GM18498 (cell line): ENCODE measurements at regions not wholly inside any gene's neighbourhood (a gene's known extent, or its start where the extent isn't known, plus 50 kb on each side); places are given as distances from the start of the nearest gene placed in this dataset.
"Not testable (repeated sequence)": the region's sequence is repeated elsewhere in the genome, so short reads cannot be mapped to it uniquely, and the experiment has no call there.

ENCODE experiments used
- ATAC-seq: cut with Tn5 transposase; IDR thresholded peaks from one replicate; pipeline ENCODE4 v1.9.1; 2021; ENCODE audit warnings: mild to moderate bottlenecking, moderate library complexity; ENCODE audit not compliant: unreplicated experiment

DNA sequence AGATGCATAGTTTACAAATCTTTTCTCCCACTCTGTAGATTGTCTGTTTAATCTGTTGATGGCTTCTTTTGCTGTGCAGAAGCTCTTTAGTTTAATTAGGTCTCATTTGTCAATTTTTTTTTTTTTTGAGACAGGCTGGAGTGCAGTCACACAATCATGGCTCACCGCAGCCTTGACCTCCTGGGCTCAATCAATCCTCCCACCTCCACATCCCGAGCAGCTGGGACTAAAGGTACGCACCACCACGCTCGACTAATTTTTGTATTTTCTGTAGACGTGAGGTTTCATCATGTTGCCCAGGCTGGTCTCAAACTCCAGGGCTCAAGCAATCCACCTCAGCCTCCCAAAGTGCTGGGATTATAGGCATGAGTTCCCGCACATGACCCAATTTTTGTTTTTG lies 1655.8 kb downstream of the REEP3 start:
- no peak for ATAC-seq

DNA sequence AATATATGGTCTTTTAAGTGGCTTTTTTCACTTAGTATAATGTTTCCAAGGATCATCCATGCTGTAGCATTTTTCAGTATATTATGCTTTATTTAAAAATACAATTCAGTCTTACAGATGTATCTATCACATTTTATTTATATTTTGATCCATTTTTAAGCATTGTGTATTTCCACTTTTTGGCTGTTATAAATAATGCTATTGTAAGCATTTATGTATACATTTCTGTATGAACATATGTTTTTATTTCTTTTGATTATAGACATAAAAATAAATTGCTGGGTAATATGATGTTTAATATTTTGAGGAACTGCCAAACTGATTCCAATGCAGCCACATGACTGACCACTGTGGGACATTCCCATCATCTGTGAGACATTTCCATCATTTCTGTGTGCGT lies 1662.0 kb downstream of the REEP3 start:
- ATAC-seq, result no peak

DNA sequence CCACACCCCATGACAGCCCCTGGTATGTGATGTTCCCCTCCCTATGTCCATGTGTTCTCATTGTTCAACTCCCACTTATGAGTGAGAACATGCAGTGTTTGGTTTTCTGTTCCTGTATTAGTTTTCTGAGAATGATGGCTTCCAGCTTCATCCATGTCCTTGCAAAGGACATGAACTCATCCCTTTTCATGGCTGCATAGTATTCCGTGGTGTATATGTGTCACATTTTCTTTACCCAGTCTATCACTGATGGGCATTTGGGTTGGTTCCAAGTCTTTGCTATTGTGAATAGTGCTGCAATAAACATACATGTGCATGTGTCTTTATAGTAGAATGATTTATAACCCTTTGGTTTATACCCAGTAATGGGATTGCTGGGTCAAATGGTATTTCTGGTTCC lies 1665.5 kb downstream of the REEP3 start:
- not testable (repeated sequence) for ATAC-seq

DNA sequence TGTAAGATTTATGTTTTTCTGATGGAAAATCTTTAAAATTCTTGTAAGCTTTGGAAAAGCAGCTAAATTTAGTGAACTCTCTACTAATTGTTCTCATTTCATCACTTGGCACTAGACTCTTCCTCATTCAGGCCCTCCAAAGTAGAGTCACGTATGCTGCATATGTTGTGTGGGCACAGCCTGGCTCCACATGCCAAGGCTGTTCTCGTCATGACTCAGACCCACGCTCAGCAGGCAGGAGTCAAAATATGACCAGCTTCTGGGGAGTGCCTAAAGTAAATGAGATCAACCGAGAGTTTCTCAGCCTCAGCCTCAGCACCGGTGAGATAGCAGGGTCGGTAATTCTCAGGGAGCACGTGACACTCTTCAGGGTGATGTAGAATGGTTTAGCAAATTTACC lies 1672.9 kb downstream of the REEP3 start:
- ATAC-seq, result no peak

DNA sequence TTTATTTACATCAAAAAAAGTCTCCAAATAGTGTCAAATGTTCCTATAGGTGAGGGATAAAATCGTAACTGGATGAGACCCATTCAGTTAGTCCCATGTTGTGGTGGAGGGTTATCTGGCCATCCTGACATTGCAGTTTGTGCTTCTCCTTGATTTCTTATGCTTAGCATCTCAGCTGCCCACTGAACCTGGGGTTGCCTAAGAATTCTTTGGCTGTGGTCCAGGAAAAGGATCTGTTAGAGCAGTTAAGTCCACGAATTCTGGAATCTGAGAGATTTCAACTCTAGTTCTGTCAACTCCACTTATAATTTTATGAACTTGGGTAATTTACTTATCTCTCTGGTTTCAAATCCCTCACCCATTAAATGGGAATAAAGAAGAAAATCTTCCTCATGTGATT lies 1673.4 kb downstream of the REEP3 start:
- no peak for ATAC-seq

DNA sequence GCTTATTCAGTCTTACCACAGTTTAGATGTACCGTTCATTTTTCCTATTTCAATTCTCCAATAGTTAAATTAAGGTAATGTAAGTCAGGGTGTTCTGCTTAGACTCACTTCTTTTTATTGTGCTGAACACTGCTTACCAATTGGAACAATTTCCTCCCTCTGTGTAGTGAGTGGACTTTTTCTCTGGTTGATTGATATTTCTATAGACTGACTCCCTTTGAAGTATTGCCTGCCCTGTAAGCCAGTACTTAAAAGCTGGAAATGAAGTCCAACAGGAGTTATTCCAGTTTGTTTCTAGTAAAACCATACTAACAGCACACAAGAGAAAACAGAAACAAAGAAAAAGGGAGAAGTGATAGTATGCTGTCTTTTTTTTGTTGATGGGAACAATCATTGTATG lies 1674.9 kb downstream of the REEP3 start:
- ATAC-seq, result no peak

DNA sequence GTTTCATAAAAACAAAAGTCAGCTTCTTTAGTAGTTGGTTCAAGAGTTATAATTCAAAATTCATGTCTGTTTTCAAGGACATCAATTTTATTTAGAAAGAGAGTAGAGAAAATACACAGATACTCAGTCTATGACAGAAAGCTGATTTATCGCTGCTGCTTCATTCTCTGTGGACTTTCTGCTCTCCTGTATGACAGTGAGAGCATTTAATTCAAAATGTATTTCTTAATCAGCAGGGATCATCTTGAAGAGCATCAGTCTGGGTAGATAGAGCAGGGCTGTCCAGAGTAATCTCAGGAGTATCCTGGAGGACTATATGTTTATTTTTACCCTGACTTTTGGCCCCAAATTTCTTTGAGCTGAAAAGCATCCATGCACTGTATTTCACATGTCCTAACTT lies 1676.7 kb downstream of the REEP3 start:
- ATAC-seq, result no peak

DNA sequence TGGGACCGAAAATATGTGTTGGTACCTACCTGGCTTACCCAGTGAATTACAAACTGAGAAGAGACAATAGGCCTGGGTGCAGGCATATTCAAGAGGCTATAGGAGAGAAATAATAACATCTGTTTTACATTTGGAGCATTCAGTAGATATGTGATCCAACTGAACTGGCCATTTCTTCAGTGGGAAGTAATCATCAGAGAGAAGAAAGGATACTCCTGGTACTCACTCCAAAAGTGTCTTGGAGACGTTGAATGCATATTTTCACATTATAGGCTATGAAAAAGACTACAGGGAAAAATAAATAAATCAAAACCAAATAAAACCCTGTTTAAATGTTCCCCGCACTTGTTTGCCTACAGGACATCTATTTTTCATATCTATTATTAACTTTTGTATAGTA lies 1680.3 kb downstream of the REEP3 start:
- ATAC-seq, result no peak

DNA sequence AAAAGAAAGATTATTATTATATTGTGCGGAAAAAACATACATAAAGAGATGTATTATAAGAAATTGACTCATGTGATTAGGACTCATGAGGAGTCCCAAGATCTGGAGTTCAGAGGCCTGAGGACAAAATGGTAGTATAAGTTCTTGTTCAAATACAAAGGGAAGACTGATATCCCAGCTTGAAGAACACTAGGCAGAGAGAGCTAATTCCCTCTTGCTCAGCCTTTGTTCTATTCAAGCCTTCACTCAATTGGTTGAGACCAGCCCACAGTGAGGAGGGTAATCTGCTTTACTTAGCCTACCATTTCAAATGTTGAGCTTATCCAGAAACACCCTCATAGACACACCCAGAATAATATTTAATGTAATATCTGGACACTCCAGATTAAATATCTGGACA lies 1683.8 kb downstream of the REEP3 start:
- ATAC-seq, result no peak

DNA sequence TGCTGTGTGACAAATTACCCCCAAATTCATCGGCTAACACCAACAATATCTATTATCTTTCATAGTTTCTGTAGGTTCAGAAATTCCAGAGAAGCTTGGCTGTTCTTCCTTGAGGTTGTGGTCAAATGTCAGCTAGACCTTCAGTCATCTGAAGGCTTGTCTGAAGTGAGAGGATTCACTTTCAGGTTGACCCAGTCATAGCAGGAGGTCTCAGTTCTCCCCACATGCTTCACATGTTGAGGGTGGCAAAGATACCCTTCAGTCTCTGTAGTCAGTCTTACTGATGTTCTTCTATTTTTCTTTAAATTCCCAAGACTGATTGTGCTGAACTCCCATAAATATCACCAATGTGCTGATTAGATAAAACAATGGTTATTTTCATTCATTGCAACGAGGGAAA lies 1692.0 kb downstream of the REEP3 start:
- no peak for ATAC-seq

DNA sequence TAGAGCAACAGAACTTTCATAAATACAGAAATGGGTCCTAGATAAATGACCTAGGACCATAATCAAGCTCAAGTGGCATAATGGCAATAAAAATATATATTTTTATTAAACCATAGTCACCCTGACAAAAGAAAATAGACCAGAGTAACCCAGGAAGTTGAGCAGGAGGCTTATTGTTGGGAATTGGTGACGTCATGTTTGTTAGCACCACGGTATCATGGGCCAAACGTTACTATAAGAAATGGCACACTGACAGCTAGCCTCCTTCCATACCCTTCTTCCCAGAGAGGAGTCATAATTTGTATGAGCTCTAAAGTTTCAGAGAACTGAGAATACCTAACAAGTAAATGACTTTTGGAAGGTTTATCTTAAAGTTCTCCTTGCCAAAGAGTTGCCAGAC lies 1698.2 kb downstream of the REEP3 start:
- no peak for ATAC-seq

DNA sequence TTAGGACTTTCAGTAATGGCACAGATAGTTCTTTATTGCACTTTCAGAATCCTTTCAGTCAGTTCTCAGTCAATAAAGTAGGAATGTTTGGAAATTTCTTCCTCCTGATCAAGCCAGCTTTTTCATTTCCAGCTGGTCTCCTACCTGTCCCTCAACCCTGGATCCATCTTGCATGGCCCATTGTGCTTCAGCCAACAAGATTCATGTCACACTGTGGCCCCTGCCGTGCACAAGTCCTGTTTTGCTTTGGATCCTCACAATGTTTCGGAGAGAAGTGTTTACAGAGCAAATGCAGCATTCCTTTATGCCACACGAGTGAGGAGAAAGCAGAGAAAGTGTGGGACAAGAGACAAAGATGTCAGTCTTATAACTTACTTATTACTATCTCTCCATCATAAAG lies 1694.7 kb upstream of the LRRTM3 start:
- no peak for ATAC-seq

DNA sequence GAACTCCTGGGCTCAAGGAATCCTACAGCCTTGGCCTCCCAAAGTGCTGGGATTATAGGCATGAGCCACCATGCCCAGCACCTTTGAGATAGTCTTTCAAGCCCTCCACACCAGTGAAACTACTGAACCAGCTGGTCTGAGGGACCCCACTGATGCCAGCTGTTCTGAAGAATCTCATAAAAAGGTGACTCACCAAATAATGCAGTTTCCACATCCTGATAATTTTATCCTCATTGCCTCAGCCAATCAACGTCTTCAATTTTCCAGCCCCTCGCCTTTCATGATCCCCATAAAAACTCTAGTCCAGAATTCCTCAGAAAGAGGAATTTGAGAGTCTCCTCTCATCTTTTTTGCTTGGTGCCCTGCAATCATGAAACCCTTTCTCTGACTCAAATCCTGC lies 1691.6 kb upstream of the LRRTM3 start:
- ATAC-seq, result no peak

DNA sequence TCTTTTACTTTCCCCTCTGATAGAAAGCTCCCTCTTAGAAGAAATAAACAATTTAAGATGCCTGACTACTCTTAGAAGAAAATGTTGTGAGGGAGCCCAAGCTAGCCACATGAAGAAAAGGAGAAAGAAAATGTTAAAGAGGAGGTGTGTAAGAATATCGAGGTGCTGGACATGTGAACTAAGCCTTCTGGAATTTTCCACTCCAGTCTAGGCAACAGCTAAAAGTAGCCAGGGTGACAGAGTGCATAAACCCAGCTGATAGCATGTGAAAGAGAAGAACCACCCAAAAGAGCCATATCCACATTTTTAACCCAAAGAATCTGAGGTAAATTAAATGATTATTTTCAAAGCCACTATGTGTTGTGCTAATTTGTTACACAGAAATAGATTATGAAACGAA lies 1690.6 kb upstream of the LRRTM3 start:
- ATAC-seq, result no peak

DNA sequence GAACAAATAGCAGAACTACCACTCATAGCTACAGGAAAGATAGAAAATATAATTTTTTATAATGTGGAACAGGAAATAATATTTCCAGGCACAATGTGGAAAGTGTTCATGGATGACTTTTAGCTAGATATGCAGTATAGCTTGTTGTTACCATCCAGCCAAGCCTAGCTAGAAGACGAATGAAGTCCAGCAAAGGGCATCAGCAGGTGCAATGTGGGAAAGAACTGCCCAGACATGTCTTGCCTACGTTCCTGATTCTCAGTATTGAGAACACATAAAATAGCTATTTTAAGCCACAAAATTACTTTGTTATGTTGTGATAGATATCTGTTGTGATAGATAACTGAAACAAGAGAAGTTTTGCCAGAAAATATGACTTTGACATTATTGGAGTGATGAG lies 1690.0 kb upstream of the LRRTM3 start:
- ATAC-seq, result no peak

DNA sequence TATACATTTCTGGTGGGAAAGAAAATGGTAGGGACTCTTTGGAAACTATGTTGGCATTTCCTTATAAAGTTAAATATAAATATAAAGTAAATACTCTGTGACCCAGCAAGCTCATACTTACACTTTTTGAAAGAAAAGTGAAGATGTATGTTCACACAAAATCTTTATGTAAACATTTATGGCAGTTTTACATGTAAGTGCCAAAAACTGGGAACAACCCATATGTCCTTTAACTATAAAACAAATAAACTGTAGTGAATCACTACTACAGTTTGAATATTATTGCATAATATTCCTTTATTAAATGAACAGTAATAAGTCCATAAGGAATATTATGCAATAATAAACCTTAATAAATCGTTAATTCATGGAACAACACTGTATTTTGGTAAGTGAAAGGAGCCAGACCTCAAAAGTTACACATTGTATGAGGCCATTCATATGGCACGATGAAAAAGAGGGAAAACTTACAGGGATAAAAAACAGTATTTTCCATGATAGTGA lies 1660.3 kb upstream of the LRRTM3 start:
- no peak for ATAC-seq

DNA sequence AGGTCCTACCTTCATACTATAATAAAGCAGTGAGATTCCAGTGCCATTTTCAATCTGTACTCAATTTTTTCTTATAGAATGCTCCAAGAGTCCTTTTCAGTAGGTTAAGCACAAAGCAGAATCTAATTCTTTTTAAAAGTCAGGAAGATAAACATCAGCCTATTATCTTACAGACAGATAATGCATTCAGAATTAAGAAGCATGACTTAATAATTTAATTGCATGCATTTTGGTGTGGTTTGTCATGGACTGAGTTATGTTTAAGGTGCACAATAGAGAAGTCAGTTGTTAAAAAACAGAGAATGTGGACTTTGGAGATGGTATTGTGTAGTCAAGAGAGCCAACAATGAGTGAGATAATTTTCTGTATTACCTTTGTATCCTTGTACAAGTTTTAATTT lies 1656.3 kb upstream of the LRRTM3 start:
- ATAC-seq, result not testable (repeated sequence)

DNA sequence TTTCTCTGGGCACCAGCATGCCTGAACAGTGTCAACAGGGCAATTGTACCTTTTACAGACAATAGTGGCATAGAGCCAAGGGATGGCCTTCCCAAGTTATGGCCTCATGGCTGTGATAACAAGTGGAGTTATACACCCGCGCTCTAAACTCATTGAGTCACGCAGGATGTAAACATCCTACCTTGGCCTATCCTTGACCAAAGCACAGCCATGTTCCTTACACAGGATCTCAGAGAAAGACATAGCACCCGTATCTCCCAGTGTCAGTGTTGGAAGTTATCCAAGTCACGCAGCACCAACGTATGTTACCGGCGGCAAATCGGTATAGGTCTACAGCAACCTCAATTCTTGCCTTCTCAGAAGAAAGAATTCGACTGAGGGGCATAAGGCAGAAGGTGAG lies 1654.9 kb upstream of the LRRTM3 start:
- no peak for ATAC-seq

DNA sequence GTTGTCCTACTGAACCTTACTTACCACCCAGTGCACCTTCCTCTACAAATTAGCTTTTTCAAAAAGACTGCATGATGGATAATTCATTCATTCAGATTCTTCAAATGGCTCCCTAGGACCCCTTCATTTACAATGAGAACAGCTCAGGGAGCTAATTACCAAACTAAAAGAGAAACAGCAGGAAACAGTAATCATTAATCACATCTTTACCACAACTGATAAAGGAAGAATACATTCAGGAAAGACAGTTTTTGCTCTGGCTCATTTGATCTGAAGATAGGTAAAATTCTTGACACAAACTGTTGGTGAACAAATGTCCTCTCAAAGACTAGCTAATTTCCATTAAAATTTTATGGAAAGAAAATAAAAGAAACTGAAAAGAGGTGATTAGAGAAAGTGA lies 1652.7 kb upstream of the LRRTM3 start:
- no peak for ATAC-seq

DNA sequence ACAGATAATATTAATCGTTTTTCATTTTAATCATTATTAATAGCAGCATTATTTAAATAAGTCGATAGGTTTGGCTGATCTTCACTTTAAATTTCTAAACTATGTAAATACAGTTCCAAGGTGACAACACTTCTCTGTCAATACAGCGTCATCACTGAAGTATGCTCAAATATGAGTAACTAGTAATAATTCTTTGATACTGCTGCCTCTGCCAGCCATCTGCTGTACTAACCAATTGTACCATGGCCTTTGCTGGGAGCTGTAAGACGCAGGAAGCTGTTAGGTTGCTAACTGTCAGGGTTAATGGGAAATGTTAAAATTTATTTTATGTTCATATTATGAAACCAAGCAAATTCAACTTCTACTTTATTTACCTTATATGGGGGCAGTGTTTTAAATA lies 1650.5 kb upstream of the LRRTM3 start:
- ATAC-seq, result no peak

DNA sequence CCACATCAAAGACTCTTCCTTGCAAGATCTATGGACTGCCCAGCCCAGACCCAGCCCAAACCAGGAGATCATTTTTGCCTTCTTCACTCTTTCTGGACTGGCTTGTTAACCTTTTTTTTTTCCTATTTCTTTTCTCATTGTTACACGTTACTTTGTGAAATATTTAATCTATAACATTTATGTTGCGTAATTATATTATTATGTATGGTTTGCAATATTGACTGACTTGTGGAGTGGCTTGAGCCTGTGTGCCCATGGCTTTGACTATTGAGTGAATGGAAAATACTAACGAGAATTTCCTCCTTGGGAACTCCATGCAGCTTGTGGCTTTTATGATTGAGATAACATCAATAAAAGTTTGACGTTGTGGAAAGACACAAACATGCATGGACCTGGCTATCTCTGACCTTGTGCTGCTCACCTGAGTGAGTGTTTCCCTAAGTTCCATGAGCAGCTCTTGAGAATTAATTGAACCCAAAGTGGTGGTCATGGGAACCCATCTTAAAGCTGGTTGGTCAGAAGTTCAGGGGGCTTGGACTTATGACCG lies 1641.3 kb upstream of the LRRTM3 start:
- ATAC-seq, result no peak

DNA sequence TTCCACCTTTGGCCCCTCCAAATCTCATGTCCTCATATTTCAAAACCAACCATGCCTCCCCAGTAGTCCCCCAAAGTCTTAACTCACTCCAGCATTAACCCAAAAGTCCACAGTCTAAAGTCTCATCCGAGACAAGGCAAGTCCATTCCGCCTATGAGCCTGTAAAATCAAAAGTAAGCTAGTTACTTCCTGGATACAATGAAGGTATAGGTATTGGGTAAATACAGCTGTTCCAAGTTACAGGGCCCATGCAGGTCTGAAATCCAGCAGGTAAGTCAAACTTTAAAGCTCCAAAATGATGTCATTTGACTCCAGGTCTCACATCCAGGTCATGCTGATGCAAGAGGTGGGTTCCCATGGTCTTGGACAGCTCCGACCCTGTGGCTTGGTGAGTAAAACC lies 1640.1 kb upstream of the LRRTM3 start:
- not testable (repeated sequence) for ATAC-seq

DNA sequence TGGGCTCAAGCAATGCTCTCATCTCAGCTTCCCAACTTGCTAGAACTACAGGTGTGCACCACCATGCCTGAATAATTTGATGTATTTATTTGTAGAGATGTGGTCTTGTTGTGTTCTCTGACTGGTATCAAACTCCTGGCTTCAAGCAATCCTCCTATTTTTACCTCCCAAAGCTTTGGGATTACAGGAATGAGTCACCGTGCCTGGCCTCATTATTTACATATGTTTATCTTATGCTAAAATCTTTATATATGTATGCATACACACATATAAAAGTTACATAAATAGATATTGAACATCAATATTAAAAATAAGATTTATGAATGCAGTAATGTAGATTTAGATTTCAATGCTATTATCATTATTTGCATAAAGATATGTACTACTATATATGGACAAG lies 1634.5 kb upstream of the LRRTM3 start:
- ATAC-seq, result no peak

DNA sequence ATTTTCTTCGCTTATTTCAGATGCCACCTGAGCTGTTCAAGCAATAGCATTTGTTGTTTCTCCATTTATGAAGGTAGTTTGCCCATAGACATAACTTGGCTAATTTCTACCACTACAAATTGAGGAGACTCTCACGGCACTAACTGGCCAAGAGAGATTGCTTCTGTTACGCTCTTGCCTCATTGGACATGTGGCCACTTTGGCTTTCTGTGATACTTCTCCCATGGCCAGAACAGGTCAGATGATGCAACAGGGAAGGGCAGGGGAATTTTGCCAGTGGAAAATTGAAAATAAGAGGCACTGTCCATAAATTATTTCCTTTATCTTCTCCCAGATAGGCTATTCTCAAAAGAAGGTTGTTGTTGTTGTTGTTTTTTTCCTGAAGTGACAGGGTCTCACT lies 1633.3 kb upstream of the LRRTM3 start:
- no peak for ATAC-seq
